H1 (cell line): ENCODE measurements at regions not wholly inside any gene's neighbourhood (a gene's known extent, or its start where the extent isn't known, plus 50 kb on each side); places are given as distances from the start of the nearest gene placed in this dataset.

Experiments used
- CTBP2 ChIP-seq: IDR thresholded peaks from 2 replicates; pipeline ENCODE4 v1.7.0; 2011; ENCODE audit warnings: borderline replicate concordance, mild to moderate bottlenecking, moderate library complexity, mixed read lengths, low read length; ENCODE audit not compliant: insufficient read depth, insufficient read length
- NRF1 ChIP-seq: IDR thresholded peaks from 2 replicates; pipeline ENCODE4 v1.6.1; 2011; ENCODE audit warnings: mild to moderate bottlenecking, low read depth, low read length, improper control_type of control experiment
- RAD21 ChIP-seq, 2 experiments: IDR thresholded peaks in 1 of 2; conservative IDR thresholded peaks in 1 of 2; 2 replicates each; pipeline ENCODE4 v1.6.1; 2011; ENCODE audit warnings: low read depth in 2 of 2, low read length in 2 of 2, improper control_type of control experiment in 1 of 2, inconsistent platforms in 1 of 2, mild to moderate bottlenecking in 1 of 2, moderate library complexity in 1 of 2

DNA sequence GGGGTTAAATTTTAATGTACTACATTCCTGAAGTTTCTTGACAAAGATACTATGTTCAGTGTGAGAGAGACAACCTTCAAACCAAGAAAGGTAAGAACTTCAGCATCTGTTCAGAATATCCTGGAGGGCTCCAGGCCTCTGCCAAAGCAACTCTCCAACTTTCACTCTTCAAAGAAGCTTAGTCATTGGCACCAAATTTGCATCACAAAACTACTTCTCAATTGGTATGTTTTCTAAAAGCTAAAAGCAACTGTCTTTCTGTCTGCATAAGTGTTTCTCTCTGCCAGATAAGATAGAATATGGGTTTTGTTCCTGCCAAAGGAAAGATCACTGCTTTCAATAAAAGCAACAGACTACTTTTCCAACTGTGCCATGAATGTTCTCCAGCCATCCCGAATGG, 187.4 kb downstream of the SUCLA2 start (continued):
- TF ChIP-seq CTBP2 (no peak), RAD21 (IDR thresholded peaks at IDR 0.05 in 1 of 2, conservative IDR thresholded peaks at IDR 0.05 in 1 of 2; ENCODE audit: low read depth in 2 of 2, low read length in 2 of 2) (no peak), NRF1 (no peak)
